ENCODE measurements at regions not wholly inside any gene's neighbourhood (a gene's known extent, or its start where the extent isn't known, plus 50 kb on each side); places are given as distances from the start of the nearest gene placed in this dataset.

- Histone ChIP-seq H3K36me3 (ENCODE audit: control insufficient read depth, insufficient read depth, low read length) (no peaks in the 10 kb centered on the region), H4K20me1 (replicated peaks; ENCODE audit: control insufficient read depth, insufficient read depth, low read length) (no peaks in the 10 kb centered on the region), H3K4me2 (ENCODE audit: insufficient read depth, low read length) (no peak overlapping the region), H3K9me1 (ENCODE audit: control insufficient read depth, insufficient read depth, low read length) (no peaks in the 10 kb centered on the region), H3K79me2 (ENCODE audit: control insufficient read depth, insufficient read depth, low read length) (no peaks in the 10 kb centered on the region), H3K27me3 (ENCODE audit: control insufficient read depth in 2 of 2, insufficient read depth in 2 of 2, low read length in 2 of 2) (no peaks in the 10 kb centered on the region), H3K27ac (ENCODE audit: extremely low read depth, low read depth, low read length) (no peak overlapping the region), H3K4me3 (no peak overlapping the region), H3K9ac (ENCODE audit: insufficient read depth in 1 of 2, low read depth in 2 of 2, low read length in 2 of 2) (no peak overlapping the region), H3K4me1 (replicated peaks in 1 of 2; ENCODE audit: control insufficient read depth in 2 of 2, insufficient read depth in 2 of 2, low read length in 2 of 2) (peaks cover 0 to 4% of the 10 kb centered on the region in 2 experiments; a peak in 3 of 5 replicates), H2AFZ (ENCODE audit: low read depth, low read length) (peak overlapping the region; percentile 75), H3K9me3 (replicated peaks; ENCODE audit: control insufficient read depth, insufficient read depth, low read depth, low read length) (no peaks in the 10 kb centered on the region)
- ATAC-seq (peak; percentile 48; the same call in 2 of the 3 replicates), FAIRE-seq (peak; percentile 15), DNase-seq (ENCODE audit: extremely low read depth in 1 of 4, low spot score in 3 of 4) (peak in 1 of 4 experiments; percentile 31)
- intact Hi-C loops (cut with micrococcal nuclease) = no loop called here
- ChIA-PET POLR2A (no interaction called here), CTCF (ENCODE audit: low intra/inter-chr PET ratio) (no interaction called here)
- in situ Hi-C loops (cut with MboI) = no loop called here
- BruUV-seq (replicated peaks) = no TSS peak
- 81% methylated on average over 22 of the region's 22 CpGs for WGBS (ENCODE audit: insufficient coverage, low coverage, missing lambda C conversion rate)
- TF ChIP-seq ZNF398 (CRISPR knock-in tag; IDR thresholded peaks at IDR 0.05) (no peak), RBM14 (IDR thresholded peaks at IDR 0.05; ENCODE audit: borderline replicate concordance, insufficient read depth, low read depth, low read length) (no peak), TFE3 (CRISPR knock-in tag; IDR thresholded peaks at IDR 0.05) (no peak), NCOR1 (IDR thresholded peaks at IDR 0.05) (no peak), SLC30A9 (CRISPR knock-in tag; IDR thresholded peaks at IDR 0.05) (no peak), ZNF133 (CRISPR knock-in tag; IDR thresholded peaks at IDR 0.05) (no peak), MEF2A (IDR thresholded peaks at IDR 0.05; ENCODE audit: control insufficient read depth, low read depth, low read length) (peak; percentile 34; the same call in 1 of the 2 replicates), XRCC3 (IDR thresholded peaks at IDR 0.05) (no peak), SRSF9 (IDR thresholded peaks at IDR 0.05; ENCODE audit: borderline replicate concordance, low read depth, low read length) (no peak), CCAR2 (IDR thresholded peaks at IDR 0.05; ENCODE audit: low read depth, low read length) (no peak), ZNF253 (CRISPR knock-in tag; conservative IDR thresholded peaks at IDR 0.05) (no peak), GABPB1 (CRISPR knock-in tag; IDR thresholded peaks at IDR 0.05) (0 out of 2 replicates have a peak, but pooled peaks have one; percentile 38), DIDO1 (tag; IDR thresholded peaks at IDR 0.05; ENCODE audit: low read depth) (no peak), CREB3L1 (IDR thresholded peaks at IDR 0.05; ENCODE audit: borderline replicate concordance, low read depth) (no peak), ETV1 (tag; conservative IDR thresholded peaks at IDR 0.05; ENCODE audit: low read depth) (peak; percentile 59), PHF20 (IDR thresholded peaks at IDR 0.05; ENCODE audit: partially characterized antibody) (no peak), GTF2A2 (tag; IDR thresholded peaks at IDR 0.05) (no peak), TAF9B (IDR thresholded peaks at IDR 0.05; ENCODE audit: partially characterized antibody) (no peak)
These were observed 57.4 kb upstream of the NUP160 start for GRCh38 chr11:47905358-47906059.

All from K562 (cell line).